Hepatocyte (in vitro differentiated cells): ENCODE measurements at regions not wholly inside any gene's neighbourhood (a gene's known extent, or its start where the extent isn't known, plus 50 kb on each side); places are given as distances from the start of the nearest gene placed in this dataset.

ENCODE experiments used
- DNase-seq: peaks from one replicate; pipeline ENCODE4 v3.0.0-alpha.2; 2016; ENCODE audit warnings: low spot score
- H2AFZ ChIP-seq: fragments of 200-600 bp; sonication (generic); 2 replicates; pipeline ENCODE4 v1.6.0; 2016; ENCODE audit warnings: antibody characterized with exemption, mild to moderate bottlenecking
- H3K27ac ChIP-seq: fragments of 200-600 bp; sonication (generic); 2 replicates; pipeline ENCODE4 v1.5.1; 2016; ENCODE audit warnings: mild to moderate bottlenecking
- H3K27me3 ChIP-seq: fragments of 200-600 bp; sonication (generic); 2 replicates; pipeline ENCODE4 v1.6.1; 2016
- H3K36me3 ChIP-seq: fragments of 200-600 bp; sonication (generic); replicated peaks from 2 replicates; pipeline ENCODE4 v1.5.1; 2016; ENCODE audit warnings: low read depth; ENCODE audit not compliant: insufficient read depth
- H3K4me1 ChIP-seq: fragments of 200-600 bp; sonication (generic); 2 replicates; pipeline ENCODE4 v1.5.1; 2016; ENCODE audit warnings: mild to moderate bottlenecking, moderate library complexity; ENCODE audit not compliant: insufficient read depth
- H3K4me2 ChIP-seq: fragments of 200-600 bp; sonication (generic); 2 replicates; pipeline ENCODE4 v1.6.0; 2016
- H3K4me3 ChIP-seq: fragments of 200-600 bp; sonication (generic); 2 replicates; pipeline ENCODE4 v1.5.1; 2016; ENCODE audit warnings: mild to moderate bottlenecking
- H3K79me2 ChIP-seq: fragments of 200-600 bp; sonication (generic); 2 replicates; pipeline ENCODE4 v1.6.0; 2017; ENCODE audit warnings: mild to moderate bottlenecking
- H3K9me2 ChIP-seq: fragments of 200-600 bp; sonication (generic); replicated peaks from 2 replicates; pipeline ENCODE4 v1.6.0; 2017; ENCODE audit warnings: mild to moderate bottlenecking; ENCODE audit not compliant: insufficient read depth
- H3K9me3 ChIP-seq: fragments of 200-600 bp; sonication (generic); 2 replicates; pipeline ENCODE4 v1.5.1; 2016; ENCODE audit warnings: low read depth, mild to moderate bottlenecking
- H4K20me1 ChIP-seq: fragments of 200-600 bp; sonication (generic); 2 replicates; pipeline ENCODE4 v1.6.0; 2016; ENCODE audit warnings: mild to moderate bottlenecking; ENCODE audit not compliant: insufficient read depth, poor library complexity, severe bottlenecking
- CTCF ChIP-seq: fragments of 200-600 bp; sonication (generic); IDR thresholded peaks from 2 replicates; pipeline ENCODE4 v1.5.1; 2016; ENCODE audit warnings: antibody characterized with exemption, mild to moderate bottlenecking; ENCODE audit not compliant: poor library complexity
- EZH2 ChIP-seq: fragments of 200-600 bp; sonication (generic); IDR thresholded peaks from 2 replicates; pipeline ENCODE4 v1.6.1; 2016; ENCODE audit warnings: antibody characterized with exemption, mild to moderate bottlenecking, borderline replicate concordance
- EZH2phosphoT487 ChIP-seq: fragments of 200-600 bp; sonication (generic); IDR thresholded peaks from one replicate; pipeline ENCODE4 v1.6.1; 2018; ENCODE audit warnings: antibody characterized with exemption, mild to moderate bottlenecking, low read depth, moderate library complexity; ENCODE audit not compliant: unreplicated experiment, severe bottlenecking
- WGBS: methylation state at CpG from one replicate; pipeline ENCODE4 v1.1.6; 2016; ENCODE audit warnings: low lambda C conversion rate; ENCODE audit errors: missing lambda C conversion rate; 5-methylcytosine and 5-hydroxymethylcytosine counted together

GRCh38 chr17:79440251-79440650, 170.6 kb downstream of the RBFOX3 start:
- no peaks in the 10 kb centered on the region for H3K27me3 ChIP-seq
- no peaks in the 10 kb centered on the region for H3K9me2 ChIP-seq
- no peak overlapping the region for H3K27ac ChIP-seq
- 83% methylated on average over 14 of the region's 14 CpGs for WGBS
- H3K4me1 ChIP-seq: no peaks in the 10 kb centered on the region
- H3K4me3 ChIP-seq: no peak overlapping the region
- no peaks in the 10 kb centered on the region for H3K9me3 ChIP-seq
- H4K20me1 ChIP-seq: no peaks in the 10 kb centered on the region
- no peak overlapping the region for H3K4me2 ChIP-seq
- H2AFZ ChIP-seq: no peak overlapping the region
- no peak for DNase-seq
- H3K36me3 ChIP-seq: no peaks in the 10 kb centered on the region
- no peaks in the 10 kb centered on the region for H3K79me2 ChIP-seq
- TF ChIP-seq EZH2 (no peak), EZH2phosphoT487 (no peak), CTCF (no peak)

- H3K9me2 ChIP-seq: no peaks in the 10 kb centered on the region
- WGBS: 96% methylated on average over 6 of the region's 6 CpGs
Measured at GRCh38 chr17:79439493-79439892, 171.4 kb downstream of the RBFOX3 start.

GRCh38 chr17:79438546-79439334, 172.1 kb downstream of the RBFOX3 start:
- Histone ChIP-seq H3K9me3 (no peaks in the 10 kb centered on the region), H2AFZ (no peak overlapping the region), H4K20me1 (no peaks in the 10 kb centered on the region), H3K4me2 (no peak overlapping the region), H3K4me3 (no peak overlapping the region), H3K9me2 (no peaks in the 10 kb centered on the region), H3K27me3 (no peaks in the 10 kb centered on the region), H3K79me2 (no peaks in the 10 kb centered on the region), H3K36me3 (no peaks in the 10 kb centered on the region), H3K4me1 (no peaks in the 10 kb centered on the region), H3K27ac (no peak overlapping the region)
- WGBS: 72% methylated on average over 23 of the region's 23 CpGs
- no peak for DNase-seq
- no peak for TF ChIP-seq EZH2phosphoT487

More at GRCh38 chr17:79439493-79439892, 171.4 kb downstream of the RBFOX3 start:
- no peak overlapping the region for H3K27ac ChIP-seq
- H3K4me3 ChIP-seq: no peak overlapping the region
- H3K36me3 ChIP-seq: no peaks in the 10 kb centered on the region
- no peak for TF ChIP-seq CTCF
- no peak for TF ChIP-seq EZH2phosphoT487
- no peak for TF ChIP-seq EZH2
- H3K4me1 ChIP-seq: no peaks in the 10 kb centered on the region
- no peaks in the 10 kb centered on the region for H3K27me3 ChIP-seq
- DNase-seq: no peak
- no peak overlapping the region for H2AFZ ChIP-seq
- no peak overlapping the region for H3K4me2 ChIP-seq
- no peaks in the 10 kb centered on the region for H3K9me3 ChIP-seq
- no peaks in the 10 kb centered on the region for H3K79me2 ChIP-seq
- no peaks in the 10 kb centered on the region for H4K20me1 ChIP-seq

- Histone ChIP-seq H3K36me3 (no peaks in the 10 kb centered on the region), H3K9me3 (no peaks in the 10 kb centered on the region), H3K4me1 (no peaks in the 10 kb centered on the region), H3K4me3 (no peak overlapping the region), H3K79me2 (no peaks in the 10 kb centered on the region), H2AFZ (no peak overlapping the region), H3K9me2 (no peaks in the 10 kb centered on the region), H3K27me3 (no peaks in the 10 kb centered on the region), H3K4me2 (no peak overlapping the region), H4K20me1 (no peaks in the 10 kb centered on the region), H3K27ac (no peak overlapping the region)
- 86% methylated on average over 4 of the region's 4 CpGs for WGBS
- TF ChIP-seq EZH2 (no peak), EZH2phosphoT487 (no peak), CTCF (no peak)
- DNase-seq: no peak
Measured at GRCh38 chr17:79438058-79438457, 172.8 kb downstream of the RBFOX3 start.
